ENCODE measurements at regions not wholly inside any gene's neighbourhood (a gene's known extent, or its start where the extent isn't known, plus 50 kb on each side); places are given as distances from the start of the nearest gene placed in this dataset.

GRCh38 chr10:35797187-35797586, 155.1 kb upstream of the FZD8 start:
- no peak overlapping the region for H3K27ac ChIP-seq
- no peak overlapping the region for H3K9ac ChIP-seq (ENCODE audit: low read depth in 2 of 2, low read length in 2 of 2)
- no peaks in the 10 kb centered on the region for H3K36me3 ChIP-seq
- H3K9me3 ChIP-seq: no peaks in the 10 kb centered on the region
- H3K27me3 ChIP-seq: no peaks in the 10 kb centered on the region
- no peak for TF ChIP-seq CTCF (IDR thresholded peaks at IDR 0.05)
- no peak overlapping the region for H3K4me3 ChIP-seq
- intact Hi-C loops (cut with DNase I): no loop called here
- no peak for DNase-seq
- no peaks in the 10 kb centered on the region for H3K4me1 ChIP-seq

DNA sequence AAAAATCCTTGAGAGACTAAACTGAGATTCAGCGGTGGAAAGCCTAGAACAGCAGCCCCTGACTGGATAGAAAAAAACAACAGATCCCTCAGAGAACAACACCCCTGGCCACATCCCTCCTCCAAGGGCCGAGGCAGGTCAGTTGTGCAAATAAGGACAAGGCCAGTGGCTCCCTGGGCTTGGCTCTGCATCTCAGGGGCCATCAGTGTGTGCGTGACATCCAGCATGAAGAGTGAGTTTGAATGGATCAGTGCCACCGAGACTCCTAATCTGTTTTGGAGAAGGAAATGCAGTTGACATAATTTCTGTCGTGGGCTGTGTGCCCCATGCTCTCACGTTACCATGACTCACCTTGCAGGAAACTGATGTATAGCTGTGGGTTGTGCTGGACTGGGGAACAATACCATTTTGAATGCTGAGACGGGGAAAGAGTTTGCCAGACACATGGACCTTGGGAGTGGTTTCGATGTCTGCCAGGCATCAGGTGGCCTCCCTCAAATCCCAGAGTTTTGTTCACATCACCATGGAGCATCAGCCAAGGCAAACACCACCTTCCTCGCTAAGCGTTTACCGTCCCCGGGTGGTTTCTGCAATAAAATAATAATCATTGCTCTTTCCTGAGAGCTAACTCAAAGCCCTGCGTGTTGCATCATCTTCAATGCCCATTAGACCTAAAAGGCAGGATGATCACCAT, 153.2 kb upstream of the FZD8 start:
- H3K27me3 ChIP-seq: no peaks in the 10 kb centered on the region
- no peak overlapping the region for H3K4me3 ChIP-seq
- H3K27ac ChIP-seq: no peak overlapping the region
- DNase-seq: no peak
- intact Hi-C loops (cut with DNase I): no loop called here
- H3K36me3 ChIP-seq: no peaks in the 10 kb centered on the region
- H3K4me1 ChIP-seq: no peaks in the 10 kb centered on the region
- no peak for TF ChIP-seq CTCF (IDR thresholded peaks at IDR 0.05)
- H3K9me3 ChIP-seq: no peaks in the 10 kb centered on the region
- H3K9ac ChIP-seq (ENCODE audit: low read depth in 2 of 2, low read length in 2 of 2): no peak overlapping the region

DNA sequence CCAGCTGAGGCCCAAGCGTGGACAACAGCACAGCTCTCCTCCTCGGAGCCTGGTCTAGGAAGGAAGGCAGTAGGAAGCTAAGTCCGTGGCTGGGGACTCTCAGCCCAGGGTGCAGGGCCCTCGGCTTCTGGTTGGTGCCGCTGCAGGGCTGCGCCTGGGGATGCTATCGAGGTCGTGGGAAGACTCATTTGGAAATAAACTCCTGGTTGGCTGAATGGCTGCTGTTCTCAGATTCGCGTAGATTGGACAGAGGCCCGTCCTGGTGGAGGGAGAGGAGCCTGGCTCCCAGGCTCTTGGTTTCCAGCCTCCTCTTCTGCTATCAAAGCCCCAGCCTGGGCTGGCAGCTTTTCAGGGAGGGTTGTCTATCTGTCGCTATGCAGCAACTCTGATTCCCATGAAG, 152.6 kb upstream of the FZD8 start:
- H3K9ac ChIP-seq (ENCODE audit: low read depth in 2 of 2, low read length in 2 of 2): no peak overlapping the region
- TF ChIP-seq CTCF (IDR thresholded peaks at IDR 0.05): no peak
- no peak overlapping the region for H3K4me3 ChIP-seq
- H3K27ac ChIP-seq: no peak overlapping the region
- no peaks in the 10 kb centered on the region for H3K27me3 ChIP-seq
- intact Hi-C loops (cut with DNase I): no loop called here
- no peaks in the 10 kb centered on the region for H3K4me1 ChIP-seq
- H3K36me3 ChIP-seq: no peaks in the 10 kb centered on the region
- H3K9me3 ChIP-seq: no peaks in the 10 kb centered on the region
- DNase-seq: no peak

DNA sequence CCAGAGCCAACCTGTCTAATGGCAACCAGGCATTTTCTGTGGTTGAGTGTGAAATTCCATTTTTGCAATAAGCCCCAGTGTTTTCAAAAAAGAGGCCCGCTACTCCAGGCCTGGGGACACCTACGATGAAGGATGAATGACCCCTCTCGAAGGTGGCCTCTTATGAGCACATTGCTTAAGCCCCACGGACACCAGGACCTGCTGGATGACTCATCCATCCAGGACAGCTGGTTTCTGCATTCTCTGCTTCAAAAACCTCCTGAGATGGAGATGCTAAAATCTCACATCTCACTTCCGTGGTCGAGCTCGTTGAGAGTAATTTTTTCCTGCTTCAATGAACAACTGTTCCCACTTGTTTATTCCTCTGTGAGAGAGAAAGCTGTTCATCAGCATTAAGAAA, 150.2 kb upstream of the FZD8 start:
- DNase-seq: no peak
- Histone ChIP-seq H3K9me3 (no peaks in the 10 kb centered on the region), H3K27me3 (no peaks in the 10 kb centered on the region), H3K36me3 (no peaks in the 10 kb centered on the region), H3K4me3 (no peak overlapping the region), H3K4me1 (no peaks in the 10 kb centered on the region), H3K27ac (no peak overlapping the region), H3K9ac (ENCODE audit: low read depth in 2 of 2, low read length in 2 of 2) (no peak overlapping the region)
- no peak for TF ChIP-seq CTCF (IDR thresholded peaks at IDR 0.05)
- intact Hi-C loops (cut with DNase I): no loop called here

DNA sequence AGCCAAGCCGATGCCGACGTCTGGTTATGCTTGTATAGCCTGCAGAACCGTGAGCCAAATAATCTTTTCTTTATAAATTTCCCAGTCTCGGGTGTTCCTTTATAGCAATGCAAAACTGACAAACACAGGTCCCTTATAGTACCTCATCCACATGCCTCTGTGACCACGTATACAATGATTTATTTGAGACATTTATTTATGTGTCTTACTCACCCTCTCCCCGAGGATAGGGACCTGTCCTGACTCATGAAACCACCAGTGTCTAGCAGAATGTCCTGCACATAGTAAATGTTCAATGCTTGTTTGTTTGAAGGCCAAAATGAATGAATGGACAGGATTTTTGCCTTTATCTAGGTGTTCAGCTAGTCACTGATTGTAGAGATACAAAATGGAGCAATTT, 147.9 kb upstream of the FZD8 start:
- Histone ChIP-seq H3K36me3 (no peaks in the 10 kb centered on the region), H3K27me3 (no peaks in the 10 kb centered on the region), H3K4me3 (no peak overlapping the region), H3K27ac (no peak overlapping the region), H3K4me1 (no peaks in the 10 kb centered on the region), H3K9me3 (no peaks in the 10 kb centered on the region), H3K9ac (ENCODE audit: low read depth in 2 of 2, low read length in 2 of 2) (no peak overlapping the region)
- intact Hi-C loops (cut with DNase I): no loop called here
- no peak for DNase-seq
- TF ChIP-seq CTCF (IDR thresholded peaks at IDR 0.05): no peak
